Panc1 (cell line): ENCODE measurements at regions not wholly inside any gene's neighbourhood (a gene's known extent, or its start where the extent isn't known, plus 50 kb on each side); places are given as distances from the start of the nearest gene placed in this dataset.

ENCODE experiments used
- ATAC-seq: fragments of 200-7000 bp; cut with Tn5 transposase; 2 replicates; pipeline ENCODE4 v1.9.1; 2020; ENCODE audit warnings: mild to moderate bottlenecking, moderate library complexity
- BruUV-seq: library from RNA; stranded (reverse); fragments of 400-500 nt; replicated peaks from 2 replicates; lab custom pipeline; 2021; lab: Mats Ljungman, UMichigan
- CTCF ChIA-PET: fragments of 300-600 bp; sonication (Branson Sonifier 250); formaldehyde crosslinking; loops from one replicate; lab custom pipeline; 2022; ENCODE audit warnings: antibody characterized with exemption; lab: Charles Lee
- POLR2A ChIA-PET: fragments of 300-600 bp; sonication (Branson Sonifier 250); formaldehyde crosslinking; loops from one replicate; lab custom pipeline; 2022; ENCODE audit warnings: antibody characterized with exemption; lab: Charles Lee
- DNase-seq: peaks from one replicate; pipeline ENCODE4 v3.0.0-alpha.2; 2010; ENCODE audit warnings: low read depth, low spot score
- H3K27ac ChIP-seq: 2 replicates; pipeline ENCODE4 v1.5.1; 2011; ENCODE audit warnings: mild to moderate bottlenecking, low read length, inconsistent platforms
- H3K27me3 ChIP-seq: fragments of 200-500 bp; sonication (Bioruptor generic); 2 replicates; pipeline ENCODE4 v1.6.0; 2014; ENCODE audit warnings: low read length, inconsistent platforms; ENCODE audit not compliant: control insufficient read depth, insufficient read depth
- H3K36me3 ChIP-seq: fragments of 200-500 bp; sonication (Bioruptor generic); 2 replicates; pipeline ENCODE4 v1.5.1; 2014; ENCODE audit warnings: inconsistent platforms, mild to moderate bottlenecking, low read length, moderate library complexity; ENCODE audit not compliant: control insufficient read depth, insufficient read depth
- H3K4me1 ChIP-seq: 2 replicates; pipeline ENCODE4 v1.5.1; 2011; ENCODE audit warnings: inconsistent platforms, mild to moderate bottlenecking, low read length, moderate library complexity; ENCODE audit not compliant: control insufficient read depth, insufficient read depth
- H3K4me3 ChIP-seq, 2 experiments: 2 replicates each; pipeline ENCODE4 v1.5.1; 2011 to 2012; ENCODE audit warnings: low read depth in 2 of 2, low read length in 2 of 2, mild to moderate bottlenecking in 2 of 2, inconsistent platforms in 1 of 2, moderate library complexity in 1 of 2
- H3K9me3 ChIP-seq: fragments of 200-500 bp; sonication (Bioruptor generic); 2 replicates; pipeline ENCODE4 v1.5.1; 2014; ENCODE audit warnings: low read depth, mild to moderate bottlenecking, inconsistent platforms, low read length, moderate library complexity; ENCODE audit not compliant: control insufficient read depth, insufficient read depth
- POLR2AphosphoS5 ChIP-seq: IDR thresholded peaks from 2 replicates; pipeline ENCODE4 v1.6.1; 2012; ENCODE audit warnings: mild to moderate bottlenecking, low read depth, low read length, moderate library complexity
- SIN3A ChIP-seq: IDR thresholded peaks from 2 replicates; pipeline ENCODE4 v1.6.1; 2012; ENCODE audit warnings: low read depth, mild to moderate bottlenecking, low read length, moderate library complexity, borderline replicate concordance; ENCODE audit not compliant: insufficient read depth
- TCF7L2 ChIP-seq: IDR thresholded peaks from 2 replicates; pipeline ENCODE4 v1.6.1; 2011; ENCODE audit warnings: mild to moderate bottlenecking, low read depth, low read length, inconsistent platforms
- in situ Hi-C: cut with HindIII; loops from 2 replicates; pipeline ENCODE4 v1.10.0; 2016; ENCODE audit warnings: low sequenced_read_pairs, low pct_unique_long_range_greater_than_20kb
- intact Hi-C: fragments of 100-400 bp; cut with micrococcal nuclease; formaldehyde crosslinking; loops from one replicate; pipeline ENCODE4 v1.10.0; 2022; ENCODE audit not compliant: unreplicated experiment
- TF ChIP-seq, protein P1 (sequence below): fragments of 450-650 bp; IDR thresholded peaks from 2 replicates; pipeline ENCODE4 v1.5.1; 2017; ENCODE audit warnings: mild to moderate bottlenecking
- TF ChIP-seq, protein P2 (sequence below), 2 experiments: IDR thresholded peaks; 2 replicates each; pipeline ENCODE4 v1.6.1; 2011 to 2012; ENCODE audit warnings: low read depth in 2 of 2, control low read depth in 1 of 2, low read length in 1 of 2, mild to moderate bottlenecking in 1 of 2, moderate library complexity in 1 of 2; ENCODE audit not compliant: insufficient read depth in 1 of 2

DNA sequence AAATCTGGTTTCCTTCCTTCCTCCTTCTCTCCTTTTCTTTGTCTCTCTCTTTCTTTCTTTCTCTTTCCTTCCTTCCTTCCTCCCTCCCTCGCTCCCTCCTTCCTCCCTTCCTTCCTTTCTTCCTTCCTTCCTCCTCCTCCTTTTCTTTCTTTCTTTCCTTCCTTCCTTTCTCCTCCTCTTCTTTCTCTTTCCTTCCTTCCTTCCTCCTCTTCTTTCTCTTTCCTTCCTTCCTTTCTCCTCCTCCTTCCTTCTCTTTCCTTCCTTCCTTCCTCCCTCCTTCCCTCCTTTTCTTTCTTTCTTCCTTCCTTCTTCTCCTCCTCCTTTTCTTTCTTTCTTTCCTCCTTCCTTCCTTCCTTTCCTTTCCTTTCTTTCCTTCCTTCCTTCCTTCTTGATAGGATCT is 61.2 kb downstream of the VIP start:
- Histone ChIP-seq H3K27ac (no peak overlapping the region), H3K9me3 (no peaks in the 10 kb centered on the region), H3K27me3 (no peaks in the 10 kb centered on the region), H3K4me1 (no peaks in the 10 kb centered on the region), H3K36me3 (no peaks in the 10 kb centered on the region), H3K4me3 (no peak overlapping the region)
- TF ChIP-seq, protein P1, sequence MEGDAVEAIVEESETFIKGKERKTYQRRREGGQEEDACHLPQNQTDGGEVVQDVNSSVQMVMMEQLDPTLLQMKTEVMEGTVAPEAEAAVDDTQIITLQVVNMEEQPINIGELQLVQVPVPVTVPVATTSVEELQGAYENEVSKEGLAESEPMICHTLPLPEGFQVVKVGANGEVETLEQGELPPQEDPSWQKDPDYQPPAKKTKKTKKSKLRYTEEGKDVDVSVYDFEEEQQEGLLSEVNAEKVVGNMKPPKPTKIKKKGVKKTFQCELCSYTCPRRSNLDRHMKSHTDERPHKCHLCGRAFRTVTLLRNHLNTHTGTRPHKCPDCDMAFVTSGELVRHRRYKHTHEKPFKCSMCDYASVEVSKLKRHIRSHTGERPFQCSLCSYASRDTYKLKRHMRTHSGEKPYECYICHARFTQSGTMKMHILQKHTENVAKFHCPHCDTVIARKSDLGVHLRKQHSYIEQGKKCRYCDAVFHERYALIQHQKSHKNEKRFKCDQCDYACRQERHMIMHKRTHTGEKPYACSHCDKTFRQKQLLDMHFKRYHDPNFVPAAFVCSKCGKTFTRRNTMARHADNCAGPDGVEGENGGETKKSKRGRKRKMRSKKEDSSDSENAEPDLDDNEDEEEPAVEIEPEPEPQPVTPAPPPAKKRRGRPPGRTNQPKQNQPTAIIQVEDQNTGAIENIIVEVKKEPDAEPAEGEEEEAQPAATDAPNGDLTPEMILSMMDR, result no peak
- TF ChIP-seq, protein P2, sequence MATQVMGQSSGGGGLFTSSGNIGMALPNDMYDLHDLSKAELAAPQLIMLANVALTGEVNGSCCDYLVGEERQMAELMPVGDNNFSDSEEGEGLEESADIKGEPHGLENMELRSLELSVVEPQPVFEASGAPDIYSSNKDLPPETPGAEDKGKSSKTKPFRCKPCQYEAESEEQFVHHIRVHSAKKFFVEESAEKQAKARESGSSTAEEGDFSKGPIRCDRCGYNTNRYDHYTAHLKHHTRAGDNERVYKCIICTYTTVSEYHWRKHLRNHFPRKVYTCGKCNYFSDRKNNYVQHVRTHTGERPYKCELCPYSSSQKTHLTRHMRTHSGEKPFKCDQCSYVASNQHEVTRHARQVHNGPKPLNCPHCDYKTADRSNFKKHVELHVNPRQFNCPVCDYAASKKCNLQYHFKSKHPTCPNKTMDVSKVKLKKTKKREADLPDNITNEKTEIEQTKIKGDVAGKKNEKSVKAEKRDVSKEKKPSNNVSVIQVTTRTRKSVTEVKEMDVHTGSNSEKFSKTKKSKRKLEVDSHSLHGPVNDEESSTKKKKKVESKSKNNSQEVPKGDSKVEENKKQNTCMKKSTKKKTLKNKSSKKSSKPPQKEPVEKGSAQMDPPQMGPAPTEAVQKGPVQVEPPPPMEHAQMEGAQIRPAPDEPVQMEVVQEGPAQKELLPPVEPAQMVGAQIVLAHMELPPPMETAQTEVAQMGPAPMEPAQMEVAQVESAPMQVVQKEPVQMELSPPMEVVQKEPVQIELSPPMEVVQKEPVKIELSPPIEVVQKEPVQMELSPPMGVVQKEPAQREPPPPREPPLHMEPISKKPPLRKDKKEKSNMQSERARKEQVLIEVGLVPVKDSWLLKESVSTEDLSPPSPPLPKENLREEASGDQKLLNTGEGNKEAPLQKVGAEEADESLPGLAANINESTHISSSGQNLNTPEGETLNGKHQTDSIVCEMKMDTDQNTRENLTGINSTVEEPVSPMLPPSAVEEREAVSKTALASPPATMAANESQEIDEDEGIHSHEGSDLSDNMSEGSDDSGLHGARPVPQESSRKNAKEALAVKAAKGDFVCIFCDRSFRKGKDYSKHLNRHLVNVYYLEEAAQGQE (IDR thresholded peaks at IDR 0.05; ENCODE audit: insufficient read depth in 1 of 2, low read depth in 2 of 2, low read length in 1 of 2), result no peak
- TF ChIP-seq POLR2AphosphoS5 (no peak), SIN3A (no peak), TCF7L2 (no peak)
- POLR2A ChIA-PET, result no interaction called here
- CTCF ChIA-PET, result no interaction called here
- DNase-seq, result no peak
- no TSS peak for BruUV-seq
- intact Hi-C loops (no loop called here), in situ Hi-C loops (no loop called here)
- no peak for ATAC-seq

DNA sequence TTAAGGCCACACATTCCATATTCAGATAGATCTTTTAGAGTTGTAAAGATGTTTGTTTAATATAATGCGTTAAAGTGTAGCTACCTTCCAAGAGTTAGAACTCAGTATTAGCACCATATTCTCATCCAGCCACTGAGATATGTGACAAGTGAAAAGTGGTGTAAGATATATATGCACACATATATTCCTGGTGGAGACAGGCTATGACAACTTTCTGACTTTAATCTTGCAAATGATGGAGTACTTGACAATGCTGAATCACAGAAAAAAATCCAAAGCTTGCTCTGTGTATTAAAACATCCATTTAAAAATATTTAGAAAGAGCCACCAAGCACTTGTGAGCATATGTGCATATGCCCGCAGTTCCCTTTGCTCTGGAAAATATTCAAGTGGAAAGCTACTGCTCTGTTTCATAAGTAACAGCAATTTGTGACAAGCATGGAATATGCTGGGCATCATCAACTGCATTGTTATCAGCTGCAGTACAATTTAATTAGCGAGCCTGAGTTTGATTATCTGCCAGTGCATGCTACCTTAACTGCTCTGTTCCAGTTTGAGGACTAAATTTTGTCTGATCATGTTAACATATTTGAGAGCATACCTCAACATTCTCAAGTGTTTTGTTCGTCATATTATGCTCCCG is 64.8 kb downstream of the VIP start:
- DNase-seq (no peak), ATAC-seq (no peak)
- BruUV-seq, result no TSS peak
- H3K27me3 ChIP-seq, result no peaks in the 10 kb centered on the region
- no peak for TF ChIP-seq SIN3A
- TF ChIP-seq, protein P1, result no peak
- no peak for TF ChIP-seq TCF7L2
- no peak for TF ChIP-seq POLR2AphosphoS5
- TF ChIP-seq, protein P2 (IDR thresholded peaks at IDR 0.05; ENCODE audit: insufficient read depth in 1 of 2, low read depth in 2 of 2, low read length in 1 of 2), result no peak
- ChIA-PET CTCF (no interaction called here), POLR2A (interaction anchor here (0.7 kb wide), 1 partner anchor 37 kb away, joined by 3 read pairs; no protein-coding TSS in a partner anchor)
- H3K36me3 ChIP-seq, result no peaks in the 10 kb centered on the region
- in situ Hi-C loops, result no loop called here
- intact Hi-C loops, result no loop called here
- no peak overlapping the region for H3K4me3 ChIP-seq
- H3K27ac ChIP-seq, result no peak overlapping the region
- no peaks in the 10 kb centered on the region for H3K4me1 ChIP-seq
- no peaks in the 10 kb centered on the region for H3K9me3 ChIP-seq
